ENCODE measurements at regions not wholly inside any gene's neighbourhood (a gene's known extent, or its start where the extent isn't known, plus 50 kb on each side); places are given as distances from the start of the nearest gene placed in this dataset.

- TF ChIP-seq, protein P1, sequence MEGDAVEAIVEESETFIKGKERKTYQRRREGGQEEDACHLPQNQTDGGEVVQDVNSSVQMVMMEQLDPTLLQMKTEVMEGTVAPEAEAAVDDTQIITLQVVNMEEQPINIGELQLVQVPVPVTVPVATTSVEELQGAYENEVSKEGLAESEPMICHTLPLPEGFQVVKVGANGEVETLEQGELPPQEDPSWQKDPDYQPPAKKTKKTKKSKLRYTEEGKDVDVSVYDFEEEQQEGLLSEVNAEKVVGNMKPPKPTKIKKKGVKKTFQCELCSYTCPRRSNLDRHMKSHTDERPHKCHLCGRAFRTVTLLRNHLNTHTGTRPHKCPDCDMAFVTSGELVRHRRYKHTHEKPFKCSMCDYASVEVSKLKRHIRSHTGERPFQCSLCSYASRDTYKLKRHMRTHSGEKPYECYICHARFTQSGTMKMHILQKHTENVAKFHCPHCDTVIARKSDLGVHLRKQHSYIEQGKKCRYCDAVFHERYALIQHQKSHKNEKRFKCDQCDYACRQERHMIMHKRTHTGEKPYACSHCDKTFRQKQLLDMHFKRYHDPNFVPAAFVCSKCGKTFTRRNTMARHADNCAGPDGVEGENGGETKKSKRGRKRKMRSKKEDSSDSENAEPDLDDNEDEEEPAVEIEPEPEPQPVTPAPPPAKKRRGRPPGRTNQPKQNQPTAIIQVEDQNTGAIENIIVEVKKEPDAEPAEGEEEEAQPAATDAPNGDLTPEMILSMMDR (IDR thresholded peaks at IDR 0.05; ENCODE audit: low read length), result no peak
- TF ChIP-seq EZH2phosphoT487 (IDR thresholded peaks at IDR 0.05; ENCODE audit: low read length), result no peak
- no peak for TF ChIP-seq EZH2 (optimal IDR thresholded peaks at IDR 0.05; ENCODE audit: low read depth, low read length)
- Histone ChIP-seq H3K79me2 (ENCODE audit: low read length) (no peaks in the 10 kb centered on the region), H3K4me1 (ENCODE audit: low read length) (no peaks in the 10 kb centered on the region), H3K9me2 (replicated peaks; ENCODE audit: insufficient read depth, low read length) (no peaks in the 10 kb centered on the region), H3K4me2 (ENCODE audit: low read depth, low read length) (no peak overlapping the region), H4K20me1 (ENCODE audit: insufficient read depth, low read length) (no peaks in the 10 kb centered on the region), H3F3A (ENCODE audit: insufficient read depth, low read length) (no peaks in the 10 kb centered on the region), H2AFZ (ENCODE audit: low read length) (no peak overlapping the region), H3K4me3 (ENCODE audit: low read length) (no peak overlapping the region), H3K9me3 (replicated peaks; ENCODE audit: insufficient read depth, low read length) (no peaks in the 10 kb centered on the region), H3K36me3 (replicated peaks; ENCODE audit: insufficient read depth, low read length) (no peaks in the 10 kb centered on the region), H3K27me3 (replicated peaks; ENCODE audit: insufficient read depth, low read length) (no peaks in the 10 kb centered on the region), H3K9ac (ENCODE audit: low read length) (no peak overlapping the region), H3K27ac (ENCODE audit: low read length) (no peak overlapping the region)
- no peak for DNase-seq
These were observed 1107.8 kb downstream of the IGSF11 start for GRCh38 chr3:117926819-117927218.

GRCh38 chr3:117927825-117928224 lies 1106.8 kb downstream of the IGSF11 start:
- no peaks in the 10 kb centered on the region for H3K79me2 ChIP-seq (ENCODE audit: low read length)
- H3K9me3 ChIP-seq (replicated peaks; ENCODE audit: insufficient read depth, low read length), result no peaks in the 10 kb centered on the region
- H3K27ac ChIP-seq (ENCODE audit: low read length), result no peak overlapping the region
- no peaks in the 10 kb centered on the region for H3K27me3 ChIP-seq (replicated peaks; ENCODE audit: insufficient read depth, low read length)
- no peaks in the 10 kb centered on the region for H3K9me2 ChIP-seq (replicated peaks; ENCODE audit: insufficient read depth, low read length)
- H4K20me1 ChIP-seq (ENCODE audit: insufficient read depth, low read length), result no peaks in the 10 kb centered on the region
- no peaks in the 10 kb centered on the region for H3F3A ChIP-seq (ENCODE audit: insufficient read depth, low read length)
- H3K4me3 ChIP-seq (ENCODE audit: low read length), result no peak overlapping the region
- H2AFZ ChIP-seq (ENCODE audit: low read length), result no peak overlapping the region
- TF ChIP-seq, protein P1 (IDR thresholded peaks at IDR 0.05; ENCODE audit: low read length), result no peak
- TF ChIP-seq EZH2phosphoT487 (IDR thresholded peaks at IDR 0.05; ENCODE audit: low read length) (no peak), EZH2 (optimal IDR thresholded peaks at IDR 0.05; ENCODE audit: low read depth, low read length) (no peak)
- H3K36me3 ChIP-seq (replicated peaks; ENCODE audit: insufficient read depth, low read length), result no peaks in the 10 kb centered on the region
- H3K4me2 ChIP-seq (ENCODE audit: low read depth, low read length), result no peak overlapping the region
- H3K4me1 ChIP-seq (ENCODE audit: low read length), result no peaks in the 10 kb centered on the region
- no peak overlapping the region for H3K9ac ChIP-seq (ENCODE audit: low read length)
- DNase-seq, result no peak

DNA sequence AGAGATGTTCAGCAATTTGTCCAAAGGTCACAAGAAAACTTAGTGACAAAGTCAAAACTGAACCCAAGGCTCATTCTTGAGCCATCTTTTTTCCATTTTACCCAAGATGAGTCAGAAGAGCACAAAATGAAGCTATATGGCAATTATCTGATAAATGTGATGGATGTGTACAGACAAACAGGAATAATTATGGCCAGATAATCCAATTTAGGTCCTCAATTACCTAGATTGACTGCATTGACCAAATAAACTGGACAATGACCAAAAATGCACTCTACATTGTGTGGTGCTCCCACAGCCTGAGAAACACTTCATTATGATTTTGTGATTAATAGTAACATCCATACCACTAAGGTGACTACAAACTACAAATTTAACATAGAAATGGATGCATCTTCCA lies 1105.8 kb downstream of the IGSF11 start:
- Histone ChIP-seq H3K9me3 (replicated peaks; ENCODE audit: insufficient read depth, low read length) (no peaks in the 10 kb centered on the region), H3K9me2 (replicated peaks; ENCODE audit: insufficient read depth, low read length) (no peaks in the 10 kb centered on the region), H3K4me1 (ENCODE audit: low read length) (no peaks in the 10 kb centered on the region), H3K9ac (ENCODE audit: low read length) (no peak overlapping the region), H3K4me3 (ENCODE audit: low read length) (no peak overlapping the region), H3K27me3 (replicated peaks; ENCODE audit: insufficient read depth, low read length) (no peaks in the 10 kb centered on the region), H3K36me3 (replicated peaks; ENCODE audit: insufficient read depth, low read length) (no peaks in the 10 kb centered on the region), H3F3A (ENCODE audit: insufficient read depth, low read length) (no peaks in the 10 kb centered on the region), H3K4me2 (ENCODE audit: low read depth, low read length) (no peak overlapping the region), H3K27ac (ENCODE audit: low read length) (no peak overlapping the region), H4K20me1 (ENCODE audit: insufficient read depth, low read length) (no peaks in the 10 kb centered on the region), H3K79me2 (ENCODE audit: low read length) (no peaks in the 10 kb centered on the region), H2AFZ (ENCODE audit: low read length) (no peak overlapping the region)
- TF ChIP-seq, protein P1 (IDR thresholded peaks at IDR 0.05; ENCODE audit: low read length), result no peak
- TF ChIP-seq EZH2phosphoT487 (IDR thresholded peaks at IDR 0.05; ENCODE audit: low read length) (no peak), EZH2 (optimal IDR thresholded peaks at IDR 0.05; ENCODE audit: low read depth, low read length) (no peak)
- DNase-seq, result no peak

Data from MM.1S (cell line).